ENCODE measurements at regions not wholly inside any gene's neighbourhood (a gene's known extent, or its start where the extent isn't known, plus 50 kb on each side); places are given as distances from the start of the nearest gene placed in this dataset.

GRCh38 chr22:47647181-47647580 lies 884.7 kb downstream of the TBC1D22A start:
- DNase-seq, result no peak

GRCh38 chr22:47645923-47646322 lies 883.5 kb downstream of the TBC1D22A start:
- DNase-seq, result no peak
- intact Hi-C loops (cut with DNase I), result no loop called here

More at GRCh38 chr22:47647181-47647580, 884.7 kb downstream of the TBC1D22A start:
- intact Hi-C loops (cut with DNase I), result no loop called here

- no peak for DNase-seq
- intact Hi-C loops (cut with DNase I), result no loop called here
Observed at GRCh38 chr22:47645450-47645914, 883.0 kb downstream of the TBC1D22A start.

- intact Hi-C loops (cut with DNase I), result no loop called here
- DNase-seq, result no peak
Observed at GRCh38 chr22:47634347-47634746, 871.9 kb downstream of the TBC1D22A start.

- intact Hi-C loops (cut with DNase I), result no loop called here
- no peak for DNase-seq
Observed at GRCh38 chr22:47633111-47633510, 870.7 kb downstream of the TBC1D22A start.

GRCh38 chr22:47632701-47633100 lies 870.3 kb downstream of the TBC1D22A start:
- intact Hi-C loops (cut with DNase I), result no loop called here
- no peak for DNase-seq

GRCh38 chr22:47631571-47632102 lies 869.2 kb downstream of the TBC1D22A start:
- DNase-seq, result peak in 6 of 10 donors; percentile 45 to 91 (median 55)
- intact Hi-C loops (cut with DNase I), result no loop called here

- intact Hi-C loops (cut with DNase I), result no loop called here
- peak in 2 of 10 donors; percentile 2 to 70 for DNase-seq
Observed at GRCh38 chr22:47630741-47631534, 868.5 kb downstream of the TBC1D22A start.

- intact Hi-C loops (cut with DNase I), result loop anchor here (10.0 kb wide), 1 partner anchor 865 kb away; no protein-coding TSS in a partner anchor
- peak in 1 of 10 donors; percentile 3 for DNase-seq
Observed at GRCh38 chr22:47629791-47630655, 867.6 kb downstream of the TBC1D22A start.

- intact Hi-C loops (cut with DNase I), result loop anchor here (10.0 kb wide), 1 partner anchor 866 kb away; no protein-coding TSS in a partner anchor
- DNase-seq, result peak in 2 of 10 donors; percentile 10 to 80
Observed at GRCh38 chr22:47629273-47629711, 866.8 kb downstream of the TBC1D22A start.

- no peak for DNase-seq
- intact Hi-C loops (cut with DNase I), result loop anchor here (10.0 kb wide), 1 partner anchor 866 kb away; no protein-coding TSS in a partner anchor
Observed at GRCh38 chr22:47628477-47629272, 866.2 kb downstream of the TBC1D22A start.

- peak in 1 of 10 donors; percentile 4 for DNase-seq
- intact Hi-C loops (cut with DNase I), result loop anchor here (10.0 kb wide), 1 partner anchor 867 kb away; no protein-coding TSS in a partner anchor
Observed at GRCh38 chr22:47627556-47628253, 865.3 kb downstream of the TBC1D22A start.

- intact Hi-C loops (cut with DNase I), result loop anchor here (10.0 kb wide), 1 partner anchor 868 kb away; no protein-coding TSS in a partner anchor
- DNase-seq, result peak in 1 of 10 donors; percentile 8
Observed at GRCh38 chr22:47626428-47627390, 864.3 kb downstream of the TBC1D22A start.

- intact Hi-C loops (cut with DNase I), result loop anchor here (10.0 kb wide), 1 partner anchor 869 kb away; no protein-coding TSS in a partner anchor
- DNase-seq, result peak in 1 of 10 donors; percentile 3
Observed at GRCh38 chr22:47625531-47626427, 863.3 kb downstream of the TBC1D22A start.

- DNase-seq, result peak in 1 of 10 donors; percentile 8
- intact Hi-C loops (cut with DNase I), result loop anchor here (10.0 kb wide), 1 partner anchor 870 kb away; no protein-coding TSS in a partner anchor
Observed at GRCh38 chr22:47625013-47625385, 862.5 kb downstream of the TBC1D22A start.

GRCh38 chr22:47624252-47625012 lies 862.0 kb downstream of the TBC1D22A start:
- DNase-seq, result peak in 1 of 10 donors; percentile 10
- intact Hi-C loops (cut with DNase I), result loop anchor here (10.0 kb wide), 1 partner anchor 870 kb away; no protein-coding TSS in a partner anchor

Data from posterior cingulate gyrus (tissue), 11 donors.